Brain microvascular endothelial cell (primary cell): ENCODE measurements at regions not wholly inside any gene's neighbourhood (a gene's known extent, or its start where the extent isn't known, plus 50 kb on each side); places are given as distances from the start of the nearest gene placed in this dataset.
"Not testable (repeated sequence)": the region's sequence is repeated elsewhere in the genome, so short reads cannot be mapped to it uniquely, and the experiment has no call there.

Source experiments
- DNase-seq: peaks from one replicate; pipeline ENCODE4 v3.0.0-alpha.2; 2020
- H3K27ac ChIP-seq: fragments of 250-450 bp; sonication (Bioruptor Pico); 2 replicates; pipeline ENCODE4 v1.5.1; 2020; ENCODE audit warnings: mild to moderate bottlenecking, moderate library complexity
- H3K27me3 ChIP-seq: fragments of 250-450 bp; sonication (Bioruptor Pico); replicated peaks from 2 replicates; pipeline ENCODE4 v1.5.1; 2020; ENCODE audit warnings: mild to moderate bottlenecking
- H3K36me3 ChIP-seq: fragments of 250-450 bp; sonication (Bioruptor Pico); replicated peaks from 2 replicates; pipeline ENCODE4 v1.5.1; 2020; ENCODE audit warnings: mild to moderate bottlenecking
- H3K4me3 ChIP-seq: 2 replicates; pipeline ENCODE4 v1.5.1; 2011; ENCODE audit warnings: low read depth, mild to moderate bottlenecking, control low read depth, low read length, moderate library complexity
- in situ Hi-C: cut with HindIII; loops from 2 replicates; pipeline ENCODE4 v1.10.0; 2017; ENCODE audit warnings: low sequenced_read_pairs, low pct_ligation_motif_present
- TF ChIP-seq, protein P1 (sequence below): IDR thresholded peaks from 2 replicates; pipeline ENCODE4 v1.5.1; 2011; ENCODE audit warnings: low read depth, mild to moderate bottlenecking, moderate library complexity, low read length, control low read depth, inconsistent platforms; ENCODE audit errors: missing control alignments

GRCh38 chr15:79609506-79609905 is 177.4 kb downstream of the MINAR1 start:
- Histone ChIP-seq H3K27ac (no peak overlapping the region), H3K27me3 (no peaks in the 10 kb centered on the region), H3K36me3 (no peaks in the 10 kb centered on the region), H3K4me3 (no peak overlapping the region)
- TF ChIP-seq, protein P1, sequence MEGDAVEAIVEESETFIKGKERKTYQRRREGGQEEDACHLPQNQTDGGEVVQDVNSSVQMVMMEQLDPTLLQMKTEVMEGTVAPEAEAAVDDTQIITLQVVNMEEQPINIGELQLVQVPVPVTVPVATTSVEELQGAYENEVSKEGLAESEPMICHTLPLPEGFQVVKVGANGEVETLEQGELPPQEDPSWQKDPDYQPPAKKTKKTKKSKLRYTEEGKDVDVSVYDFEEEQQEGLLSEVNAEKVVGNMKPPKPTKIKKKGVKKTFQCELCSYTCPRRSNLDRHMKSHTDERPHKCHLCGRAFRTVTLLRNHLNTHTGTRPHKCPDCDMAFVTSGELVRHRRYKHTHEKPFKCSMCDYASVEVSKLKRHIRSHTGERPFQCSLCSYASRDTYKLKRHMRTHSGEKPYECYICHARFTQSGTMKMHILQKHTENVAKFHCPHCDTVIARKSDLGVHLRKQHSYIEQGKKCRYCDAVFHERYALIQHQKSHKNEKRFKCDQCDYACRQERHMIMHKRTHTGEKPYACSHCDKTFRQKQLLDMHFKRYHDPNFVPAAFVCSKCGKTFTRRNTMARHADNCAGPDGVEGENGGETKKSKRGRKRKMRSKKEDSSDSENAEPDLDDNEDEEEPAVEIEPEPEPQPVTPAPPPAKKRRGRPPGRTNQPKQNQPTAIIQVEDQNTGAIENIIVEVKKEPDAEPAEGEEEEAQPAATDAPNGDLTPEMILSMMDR = no peak
- no peak for DNase-seq
- in situ Hi-C loops = no loop called here

GRCh38 chr15:79610021-79610420 is 177.9 kb downstream of the MINAR1 start:
- H3K36me3 ChIP-seq = no peaks in the 10 kb centered on the region
- H3K4me3 ChIP-seq = no peak overlapping the region
- in situ Hi-C loops = no loop called here
- H3K27ac ChIP-seq = no peak overlapping the region
- TF ChIP-seq, protein P1 = no peak
- H3K27me3 ChIP-seq = no peaks in the 10 kb centered on the region
- no peak for DNase-seq

GRCh38 chr15:79615754-79616153 is 183.6 kb downstream of the MINAR1 start:
- Histone ChIP-seq H3K27ac (no peak overlapping the region), H3K4me3 (no peak overlapping the region), H3K36me3 (no peaks in the 10 kb centered on the region), H3K27me3 (no peaks in the 10 kb centered on the region)
- TF ChIP-seq, protein P1 = no peak
- in situ Hi-C loops = no loop called here
- no peak for DNase-seq

- in situ Hi-C loops = no loop called here
Measured at GRCh38 chr15:79617071-79617470, 184.9 kb downstream of the MINAR1 start.

GRCh38 chr15:79620112-79620857 is 188.1 kb downstream of the MINAR1 start:
- Histone ChIP-seq H3K36me3 (no peaks in the 10 kb centered on the region), H3K27me3 (no peaks in the 10 kb centered on the region), H3K27ac (no peak overlapping the region), H3K4me3 (no peak overlapping the region)
- TF ChIP-seq, protein P1 = no peak
- in situ Hi-C loops = no loop called here
- DNase-seq = no peak

More at GRCh38 chr15:79617071-79617470, 184.9 kb downstream of the MINAR1 start:
- no peaks in the 10 kb centered on the region for H3K36me3 ChIP-seq
- no peak for DNase-seq
- TF ChIP-seq, protein P1 = no peak
- H3K27ac ChIP-seq = no peak overlapping the region
- no peaks in the 10 kb centered on the region for H3K27me3 ChIP-seq
- no peak overlapping the region for H3K4me3 ChIP-seq

- in situ Hi-C loops = not testable (repeated sequence)
Measured at GRCh38 chr15:79621805-79622204, 189.7 kb downstream of the MINAR1 start.

More at GRCh38 chr15:79621805-79622204, 189.7 kb downstream of the MINAR1 start:
- H3K27me3 ChIP-seq, H3K4me3 ChIP-seq, DNase-seq, H3K36me3 ChIP-seq, H3K27ac ChIP-seq: not testable (repeated sequence)
